GM13977 (cell line): ENCODE measurements at regions not wholly inside any gene's neighbourhood (a gene's known extent, or its start where the extent isn't known, plus 50 kb on each side); places are given as distances from the start of the nearest gene placed in this dataset.

Experiments used
- DNase-seq: peaks from one replicate; pipeline ENCODE4 v3.0.0; 2012; ENCODE audit warnings: low spot score
- CTCF ChIP-seq: IDR thresholded peaks from 2 replicates; pipeline ENCODE4 v1.5.1; 2012; ENCODE audit warnings: mild to moderate bottlenecking, control low read depth; ENCODE audit not compliant: insufficient read depth; ENCODE audit errors: extremely low read depth, missing control alignments
- in situ Hi-C: fragments of 300-500 bp; cut with MboI; formaldehyde crosslinking; loops from one replicate; pipeline ENCODE4 v1.12.0; 2022; ENCODE audit warnings: low sequenced_read_pairs, low pct_unique_long_range_greater_than_20kb, mixed read lengths, inconsistent platforms; ENCODE audit not compliant: unreplicated experiment

- in situ Hi-C loops = no loop called here
- no peak for DNase-seq
- TF ChIP-seq CTCF = no peak
Measured at GRCh38 chr3:162368417-162368816, 871.8 kb downstream of the OTOL1 start.

GRCh38 chr3:162369306-162369705 lies 872.7 kb downstream of the OTOL1 start:
- DNase-seq = no peak
- in situ Hi-C loops = no loop called here
- no peak for TF ChIP-seq CTCF

DNA sequence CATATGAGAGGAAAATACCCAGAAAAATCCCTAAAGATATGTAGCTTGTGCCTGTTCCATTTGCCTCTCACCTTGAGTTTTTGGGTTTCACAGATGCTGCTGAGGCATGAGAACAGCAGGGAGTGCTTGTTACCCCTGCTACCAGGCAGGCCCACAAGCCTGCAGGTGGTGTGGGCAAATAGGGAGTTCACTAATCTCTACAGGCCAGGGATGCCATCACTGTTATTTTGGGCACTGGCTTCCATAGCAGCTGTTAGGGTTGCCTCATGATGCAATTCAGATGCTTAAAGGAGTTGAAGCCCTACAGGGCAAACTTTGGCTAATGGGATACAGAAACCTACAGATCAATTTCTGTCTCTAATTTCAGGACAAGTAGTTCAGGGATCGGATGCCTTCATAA lies 873.5 kb downstream of the OTOL1 start:
- no peak for TF ChIP-seq CTCF
- DNase-seq = no peak
- in situ Hi-C loops = no loop called here

DNA sequence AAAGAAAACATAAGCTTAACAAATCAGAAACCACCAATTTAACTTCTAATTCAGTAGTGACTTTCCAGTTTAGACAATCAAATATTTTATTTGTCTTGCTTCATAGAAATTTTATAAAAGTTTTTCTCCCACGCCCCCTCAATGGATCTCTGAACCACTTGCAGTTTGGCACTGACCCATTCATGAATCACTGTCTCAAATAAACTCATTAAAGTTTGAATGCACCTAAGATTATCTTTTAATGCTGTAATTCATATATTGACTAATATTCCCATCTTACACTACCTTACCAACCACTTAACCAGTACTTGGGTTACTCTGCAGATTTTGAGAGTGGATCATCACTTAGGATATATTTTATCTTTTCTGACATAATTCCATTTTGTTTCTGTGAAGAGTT lies 880.2 kb downstream of the OTOL1 start:
- no peak for DNase-seq
- in situ Hi-C loops = no loop called here
- no peak for TF ChIP-seq CTCF

DNA sequence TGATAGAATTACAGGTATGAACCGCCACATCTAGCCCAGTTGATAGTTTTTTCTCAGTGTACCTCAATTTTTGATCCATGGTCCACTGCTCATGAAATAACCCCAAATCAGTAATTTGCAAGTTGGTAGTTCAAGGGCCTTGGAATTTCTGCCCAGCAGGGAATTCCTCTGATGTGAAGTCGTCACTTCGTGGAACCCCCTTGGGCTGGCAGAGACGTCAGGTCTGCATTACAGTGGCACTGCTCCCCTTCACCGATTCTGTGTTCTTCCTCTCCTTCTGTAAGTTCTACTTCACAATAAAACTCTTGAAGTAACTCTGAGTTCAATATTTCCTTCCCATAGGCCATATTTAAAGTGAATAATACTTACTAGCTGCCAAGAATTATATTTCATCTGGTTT lies 881.0 kb downstream of the OTOL1 start:
- no peak for DNase-seq
- no peak for TF ChIP-seq CTCF
- in situ Hi-C loops = no loop called here

GRCh38 chr3:162385387-162385786 lies 888.8 kb downstream of the OTOL1 start:
- in situ Hi-C loops = no loop called here
- no peak for TF ChIP-seq CTCF
- no peak for DNase-seq

DNA sequence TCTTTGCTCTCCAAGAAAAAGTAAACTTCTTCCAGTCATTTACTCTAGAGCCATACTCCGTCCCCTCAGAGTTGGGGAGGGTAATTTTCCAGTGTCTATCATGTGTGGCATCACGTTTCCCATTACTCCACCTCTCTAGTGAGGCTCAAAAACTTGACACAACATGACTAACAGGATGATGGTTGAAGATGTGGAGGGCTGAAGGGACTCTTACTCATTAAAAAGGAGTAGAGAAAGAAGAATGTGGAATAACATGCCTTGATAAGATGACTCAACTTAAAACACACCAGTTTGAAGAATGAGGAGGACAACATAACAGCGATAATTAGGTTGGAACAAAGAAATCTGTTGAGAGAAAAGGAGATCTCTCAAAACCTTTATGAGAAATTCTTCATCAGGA lies 894.3 kb downstream of the OTOL1 start:
- TF ChIP-seq CTCF = no peak
- in situ Hi-C loops = no loop called here
- DNase-seq = no peak
